ENCODE measurements at regions not wholly inside any gene's neighbourhood (a gene's known extent, or its start where the extent isn't known, plus 50 kb on each side); places are given as distances from the start of the nearest gene placed in this dataset.

- peak; percentile 90 for DNase-seq
Observed at GRCh38 chr2:171225302-171225980, 64.7 kb upstream of the TLK1 start.

DNA sequence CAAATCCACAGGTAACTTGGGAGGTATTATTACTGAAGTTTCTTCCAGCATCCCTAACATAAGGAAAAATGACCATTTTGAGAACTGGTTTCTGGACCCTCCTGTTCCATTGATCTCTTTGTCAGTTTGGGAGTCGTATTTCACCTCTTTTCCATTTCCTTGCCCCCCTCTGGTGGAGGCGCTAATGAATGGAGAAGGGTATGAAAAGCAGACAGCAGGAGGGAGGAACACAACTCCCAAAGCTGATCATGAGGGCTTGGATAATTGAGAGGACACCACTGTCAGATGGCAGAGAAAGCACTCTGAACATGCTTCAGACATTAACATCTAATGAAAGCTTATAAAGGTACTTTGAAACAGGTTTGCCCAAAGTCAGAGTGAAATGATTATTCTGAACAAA is 56.6 kb upstream of the TLK1 start:
- no peak for DNase-seq

GRCh38 chr2:171216631-171217030 is 55.9 kb upstream of the TLK1 start:
- no peak for DNase-seq

DNA sequence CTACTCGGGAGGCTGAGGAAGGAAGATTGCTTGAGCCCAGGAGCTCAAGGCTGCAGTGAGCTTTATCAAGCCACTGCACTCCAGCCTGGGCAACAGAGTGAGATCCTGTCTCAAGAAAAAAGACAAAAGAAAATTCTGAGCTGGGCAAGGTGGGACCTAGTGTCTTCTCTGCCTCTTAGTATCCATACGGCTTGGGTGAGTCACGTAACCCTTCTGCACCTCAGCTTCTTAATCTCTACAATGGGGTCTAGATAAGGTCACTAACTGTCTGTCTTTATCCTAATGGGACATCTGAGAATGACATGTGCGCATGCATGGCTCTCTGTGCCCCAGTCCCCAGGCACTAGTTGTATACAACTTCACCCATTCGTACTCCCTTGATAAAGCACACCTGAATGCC is 53.4 kb upstream of the TLK1 start:
- no peak for DNase-seq

DNA sequence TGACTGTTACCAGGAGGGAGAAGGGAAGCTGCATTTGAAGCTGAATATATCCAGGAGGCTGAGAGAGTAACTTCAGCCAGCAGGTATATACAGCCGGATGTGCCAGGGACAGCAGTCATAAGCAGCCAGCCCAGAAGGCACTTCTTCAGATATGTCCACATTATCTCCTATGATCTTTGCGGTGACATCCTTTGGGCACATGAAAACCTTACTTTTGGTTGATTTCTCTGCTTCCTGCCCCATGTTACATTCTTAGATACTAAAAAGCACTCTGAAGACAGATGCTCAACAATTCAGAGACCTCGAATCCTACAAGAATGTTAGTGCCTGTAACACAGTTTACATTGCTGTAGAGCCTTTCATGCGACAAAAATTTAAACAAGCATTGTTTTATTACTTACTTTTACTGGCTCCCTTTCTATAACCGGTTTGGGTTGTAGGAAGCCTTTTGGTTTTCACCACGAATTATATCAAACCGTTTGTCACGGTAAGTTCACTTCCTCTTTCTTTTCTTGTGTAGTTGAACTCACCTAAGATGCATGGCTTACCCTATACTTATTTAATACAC is 50.3 kb upstream of the TLK1 start:
- DNase-seq = no peak

All from fibroblast of skin of scalp (primary cell).